ENCODE measurements at regions not wholly inside any gene's neighbourhood (a gene's known extent, or its start where the extent isn't known, plus 50 kb on each side); places are given as distances from the start of the nearest gene placed in this dataset.

GRCh38 chrX:95332530-95332929 is 1352.1 kb upstream of the DIAPH2 start:
- TF ChIP-seq PKNOX1 (IDR thresholded peaks at IDR 0.05) (no peak), SP1 (IDR thresholded peaks at IDR 0.05) (no peak), HDGF (IDR thresholded peaks at IDR 0.05; ENCODE audit: borderline replicate concordance) (no peak)
